ENCODE measurements at regions not wholly inside any gene's neighbourhood (a gene's known extent, or its start where the extent isn't known, plus 50 kb on each side); places are given as distances from the start of the nearest gene placed in this dataset.

GRCh38 chr12:93156086-93156716 is 221.5 kb upstream of the NUDT4 start:
- TF ChIP-seq POLR2AphosphoS5 (IDR thresholded peaks at IDR 0.05) (no peak), CTCF (IDR thresholded peaks at IDR 0.05) (no peak)

Measured in breast epithelium (tissue), 3 donors.